ENCODE measurements at regions not wholly inside any gene's neighbourhood (a gene's known extent, or its start where the extent isn't known, plus 50 kb on each side); places are given as distances from the start of the nearest gene placed in this dataset.

DNA sequence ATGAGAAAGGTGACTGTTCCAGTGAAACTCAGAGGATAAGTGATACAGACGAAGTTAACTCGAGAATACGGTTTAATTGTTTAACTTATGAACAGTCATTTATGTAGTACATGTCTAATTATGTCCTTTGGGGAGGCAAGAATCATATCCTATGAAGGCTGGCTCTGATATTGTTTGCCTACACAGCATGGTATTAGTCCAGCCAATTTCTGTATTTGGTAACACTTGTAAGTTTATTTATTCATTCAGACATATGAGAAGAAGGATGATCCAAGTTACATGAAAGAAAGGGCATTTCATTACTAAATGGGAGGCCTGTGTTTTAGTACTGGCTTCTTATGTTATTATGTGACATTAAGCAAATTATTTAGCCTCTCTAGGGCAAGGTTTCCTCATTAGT is 199.7 kb downstream of the NNT start:
- TF ChIP-seq, protein P1, sequence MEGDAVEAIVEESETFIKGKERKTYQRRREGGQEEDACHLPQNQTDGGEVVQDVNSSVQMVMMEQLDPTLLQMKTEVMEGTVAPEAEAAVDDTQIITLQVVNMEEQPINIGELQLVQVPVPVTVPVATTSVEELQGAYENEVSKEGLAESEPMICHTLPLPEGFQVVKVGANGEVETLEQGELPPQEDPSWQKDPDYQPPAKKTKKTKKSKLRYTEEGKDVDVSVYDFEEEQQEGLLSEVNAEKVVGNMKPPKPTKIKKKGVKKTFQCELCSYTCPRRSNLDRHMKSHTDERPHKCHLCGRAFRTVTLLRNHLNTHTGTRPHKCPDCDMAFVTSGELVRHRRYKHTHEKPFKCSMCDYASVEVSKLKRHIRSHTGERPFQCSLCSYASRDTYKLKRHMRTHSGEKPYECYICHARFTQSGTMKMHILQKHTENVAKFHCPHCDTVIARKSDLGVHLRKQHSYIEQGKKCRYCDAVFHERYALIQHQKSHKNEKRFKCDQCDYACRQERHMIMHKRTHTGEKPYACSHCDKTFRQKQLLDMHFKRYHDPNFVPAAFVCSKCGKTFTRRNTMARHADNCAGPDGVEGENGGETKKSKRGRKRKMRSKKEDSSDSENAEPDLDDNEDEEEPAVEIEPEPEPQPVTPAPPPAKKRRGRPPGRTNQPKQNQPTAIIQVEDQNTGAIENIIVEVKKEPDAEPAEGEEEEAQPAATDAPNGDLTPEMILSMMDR (IDR thresholded peaks at IDR 0.05 in 4 of 5, conservative IDR thresholded peaks at IDR 0.05 in 1 of 5): no peak
- no peak for TF ChIP-seq POLR2A (IDR thresholded peaks at IDR 0.05)

Measured in gastrocnemius medialis (tissue), 4 donors.